ENCODE measurements at regions not wholly inside any gene's neighbourhood (a gene's known extent, or its start where the extent isn't known, plus 50 kb on each side); places are given as distances from the start of the nearest gene placed in this dataset.

DNA sequence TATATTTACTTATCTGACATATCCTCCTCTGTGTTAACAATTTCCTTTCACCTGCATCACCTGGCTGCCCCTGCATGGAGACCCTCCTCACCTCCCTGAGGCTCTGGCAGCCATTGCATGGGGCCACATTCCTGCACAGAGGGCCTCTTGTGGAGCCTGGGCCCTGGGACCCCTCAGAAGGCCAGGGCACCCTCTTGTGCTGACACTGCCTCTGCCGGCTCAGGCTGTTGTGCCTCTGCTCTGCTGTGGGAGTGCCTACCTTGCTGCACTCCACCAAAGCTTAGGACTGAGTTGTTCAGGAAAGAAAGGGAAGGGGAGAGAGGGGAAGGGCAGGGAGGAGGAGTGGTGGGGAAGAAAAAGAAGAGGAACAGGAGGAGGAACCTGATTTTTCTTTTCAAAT, 194.5 kb downstream of the ADAMTS15 start:
- DNase-seq (ENCODE audit: low read depth): no peak

DNA sequence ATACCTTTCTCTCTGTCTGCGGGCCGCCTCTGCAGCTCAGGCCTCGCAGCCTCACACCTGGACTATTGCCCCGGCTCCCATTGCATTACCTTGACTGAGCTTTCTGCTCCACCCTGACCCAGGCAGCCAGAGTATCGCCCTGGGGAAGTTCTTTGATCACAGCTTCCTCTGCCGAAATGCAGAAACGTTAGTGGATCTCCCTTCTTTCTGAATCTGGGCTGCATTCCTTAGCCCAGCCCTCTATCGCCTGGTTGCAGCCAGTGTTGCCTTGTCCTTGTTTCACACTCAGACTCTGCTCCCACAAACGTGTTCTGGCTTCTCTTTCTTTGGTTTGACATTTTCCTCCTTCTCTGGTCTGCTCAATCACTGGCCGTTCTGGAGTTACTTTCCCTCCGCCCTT, 195.7 kb downstream of the ADAMTS15 start:
- DNase-seq (ENCODE audit: low read depth): no peak

DNA sequence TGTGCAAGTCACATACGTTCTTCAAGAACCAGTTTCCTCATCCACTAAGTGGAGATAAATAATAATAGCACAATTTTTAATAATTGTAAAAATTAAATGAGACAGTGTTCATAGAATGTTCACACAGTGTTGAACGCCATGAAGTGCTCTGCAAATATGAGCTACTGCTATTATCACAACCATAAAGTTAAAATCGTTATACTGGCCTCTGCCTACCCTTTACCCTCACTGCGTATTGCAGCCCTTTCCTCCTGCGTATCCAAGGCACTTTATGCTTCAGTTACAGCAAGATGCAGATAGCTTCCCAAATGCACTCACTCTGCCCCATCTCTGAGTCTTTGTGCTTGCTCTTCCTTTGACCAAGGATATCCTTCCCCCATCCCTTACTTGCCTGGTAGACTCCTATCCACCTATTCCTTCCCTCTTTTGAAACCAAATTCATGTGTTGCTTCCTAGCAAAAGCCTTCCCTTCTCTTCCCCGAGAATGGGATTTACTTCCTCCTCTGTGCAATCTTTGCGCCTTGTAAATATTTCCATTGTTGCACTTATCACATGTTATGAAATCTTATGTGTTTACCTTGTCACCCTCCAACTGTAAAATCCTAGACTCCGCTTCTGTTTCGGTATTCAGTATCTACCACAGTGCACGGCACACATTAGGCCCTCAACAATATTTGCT, 196.9 kb downstream of the ADAMTS15 start:
- DNase-seq (ENCODE audit: low read depth): no peak

DNA sequence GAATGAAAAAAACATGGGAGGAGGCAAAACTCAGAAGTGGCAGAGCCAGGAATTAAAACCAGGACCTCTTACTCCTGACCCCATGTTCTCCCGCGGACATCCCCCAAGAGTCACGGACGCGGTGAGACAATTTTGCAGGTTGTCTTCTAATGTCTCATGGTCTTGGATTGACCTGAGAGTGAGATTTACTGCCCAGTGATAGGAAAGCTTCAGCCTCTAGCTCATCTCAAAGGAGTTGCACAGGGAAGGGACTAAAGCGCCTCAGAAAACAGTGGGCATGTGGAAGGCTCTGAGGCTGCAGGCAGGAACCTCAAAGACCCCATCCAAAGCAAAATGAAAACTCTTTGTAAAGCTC, 197.4 kb downstream of the ADAMTS15 start:
- DNase-seq (ENCODE audit: low read depth): no peak

DNA sequence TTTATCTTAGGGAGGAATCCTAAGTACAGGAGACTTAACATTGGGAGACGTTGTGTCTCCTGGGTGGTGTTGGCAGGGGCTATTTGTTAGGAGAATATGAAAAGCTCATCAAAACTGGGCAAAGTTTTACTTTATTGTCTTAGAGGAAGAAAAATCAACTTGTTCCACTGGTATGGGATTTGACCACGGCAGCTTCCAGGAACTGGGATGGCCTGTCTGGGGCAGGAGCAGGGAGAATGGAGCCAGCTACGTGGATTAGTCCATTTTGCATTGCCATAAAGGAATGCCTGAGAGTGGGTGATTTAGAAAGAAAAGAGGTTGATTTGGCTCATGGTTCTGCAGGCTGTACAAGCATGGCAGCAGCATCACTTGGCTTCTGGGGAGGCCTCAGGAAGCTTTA, 198.4 kb downstream of the ADAMTS15 start:
- no peak for DNase-seq (ENCODE audit: low read depth)

DNA sequence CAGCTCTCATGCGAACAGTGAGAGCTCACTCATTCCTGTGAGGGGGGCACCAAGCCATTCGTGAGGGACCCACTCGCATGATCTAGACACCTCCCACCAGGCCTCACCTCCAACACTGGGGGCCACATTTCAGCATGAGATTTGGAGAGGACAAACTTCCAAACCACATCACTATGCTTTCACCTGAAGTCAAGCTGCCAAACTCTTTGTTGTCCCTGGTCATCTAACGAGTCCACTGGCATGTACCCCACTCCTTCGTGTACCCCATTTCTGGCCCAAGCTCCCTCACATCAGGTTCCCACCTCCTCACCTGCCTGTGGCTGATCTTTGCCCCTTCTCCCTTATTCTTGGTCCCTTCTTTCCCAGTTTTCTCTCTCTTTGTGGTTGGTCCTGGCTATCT, 198.9 kb downstream of the ADAMTS15 start:
- DNase-seq (ENCODE audit: low read depth): no peak

DNA sequence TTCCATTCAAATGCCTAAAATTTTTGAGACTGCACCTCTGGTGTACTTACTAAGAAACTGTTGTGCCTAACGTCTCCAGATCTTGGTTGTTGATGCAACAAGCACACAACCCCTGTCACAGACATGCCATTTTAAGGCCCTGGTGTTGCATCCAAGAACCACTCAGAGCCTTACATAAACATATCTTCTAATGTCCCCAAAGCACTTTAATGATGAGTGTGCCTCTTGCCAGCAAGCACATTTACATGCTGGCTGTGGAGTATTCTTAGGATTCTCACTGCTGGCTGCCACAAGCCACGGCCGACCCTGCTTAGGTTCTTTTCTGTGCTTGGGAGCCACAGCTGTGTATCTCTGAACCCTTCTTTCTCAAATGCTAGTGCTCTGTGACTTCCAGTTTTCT, 201.4 kb downstream of the ADAMTS15 start:
- no peak for DNase-seq (ENCODE audit: low read depth)

DNA sequence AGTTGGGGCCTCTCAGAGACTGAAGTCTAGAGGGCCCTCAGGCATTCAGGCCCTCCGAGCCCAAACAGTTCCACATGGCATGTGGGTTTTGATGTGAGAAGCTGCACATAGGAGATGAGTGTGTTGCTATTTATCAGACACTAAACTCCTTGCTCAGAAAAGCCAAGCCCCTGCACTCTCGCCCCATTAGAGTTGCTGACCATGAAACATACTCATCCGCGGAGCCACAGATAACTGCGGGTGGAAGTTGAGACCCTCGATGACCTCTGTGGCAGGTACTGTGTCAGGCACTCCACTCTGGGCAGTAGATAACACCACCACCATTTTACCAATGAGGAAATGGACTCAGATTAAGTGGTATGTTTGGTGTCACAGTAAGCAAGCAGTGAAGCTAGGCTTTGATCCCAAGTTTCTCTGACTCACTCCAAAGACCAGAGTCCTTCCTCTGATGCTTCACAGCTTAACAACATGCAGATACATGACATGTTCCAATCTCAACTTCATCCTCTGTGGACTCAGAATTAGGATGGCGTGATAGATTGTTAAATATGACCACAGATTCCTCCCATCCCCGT, 202.1 kb downstream of the ADAMTS15 start:
- no peak for DNase-seq (ENCODE audit: low read depth)

DNA sequence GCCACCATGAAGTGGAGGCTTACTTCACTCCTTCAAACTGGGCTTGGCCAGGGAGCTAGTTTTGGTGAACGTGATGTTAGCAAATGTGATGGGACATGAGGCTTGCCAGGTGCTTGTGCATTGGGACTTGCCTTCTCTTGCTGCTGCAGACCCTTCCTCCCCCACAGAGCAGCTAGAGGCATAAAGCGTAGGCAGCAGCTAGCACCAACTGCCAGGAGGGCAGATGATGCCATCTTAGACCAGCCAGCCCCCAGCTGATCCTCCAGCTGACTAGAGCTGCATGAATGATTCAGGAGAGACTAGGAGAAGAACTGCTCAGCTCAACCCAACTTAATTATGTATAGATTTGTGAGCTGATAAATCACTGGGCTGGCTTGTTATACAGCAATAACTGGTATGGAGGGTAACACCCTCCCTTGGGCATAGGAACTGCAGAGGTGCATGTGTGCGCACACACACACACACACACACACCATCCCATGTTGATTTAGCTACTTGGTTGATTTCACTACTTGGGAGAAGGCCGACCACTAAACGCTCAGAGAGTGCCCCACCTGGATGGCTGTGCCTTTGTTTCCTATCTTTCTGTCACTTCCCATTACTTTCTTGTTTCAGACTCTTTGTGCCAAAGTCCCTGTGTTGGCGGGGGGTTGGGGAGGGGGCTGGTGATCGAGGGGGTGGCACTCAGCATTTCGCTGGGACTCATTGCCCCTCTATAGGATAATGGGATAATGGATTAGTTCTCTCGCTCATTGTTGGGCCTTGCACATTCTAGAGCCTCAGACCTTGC, 202.8 kb downstream of the ADAMTS15 start:
- no peak for DNase-seq (ENCODE audit: low read depth)

DNA sequence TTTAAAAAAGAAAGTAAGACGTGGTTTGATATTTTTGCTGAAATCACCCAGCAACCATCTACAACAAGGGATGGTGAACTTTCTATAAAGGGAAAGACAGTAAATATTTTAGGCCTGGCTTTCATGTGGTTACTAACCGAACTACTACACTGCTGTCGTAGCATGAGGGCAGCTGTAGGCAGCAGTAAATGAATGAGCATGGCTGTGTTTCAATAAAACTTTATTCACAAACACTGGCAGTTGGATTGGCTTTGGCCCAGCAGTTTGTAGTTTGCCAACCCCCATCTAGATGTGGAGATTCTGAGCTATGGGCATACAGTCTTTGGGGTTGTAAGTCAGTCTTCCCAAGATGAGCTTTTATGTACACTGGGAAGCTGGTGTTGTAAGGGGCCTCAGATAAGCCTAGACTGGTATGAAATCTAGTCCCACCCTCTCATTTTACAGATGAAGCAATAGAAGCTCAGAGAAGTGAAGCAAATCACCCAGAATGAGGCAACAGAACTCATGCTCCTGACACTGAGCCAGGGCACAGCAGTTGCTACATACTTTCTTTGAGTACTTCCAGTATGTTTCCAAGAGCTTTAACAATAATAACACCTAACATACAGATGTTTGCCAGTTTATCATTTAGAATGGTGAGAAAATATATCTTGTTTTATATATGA, 204.4 kb downstream of the ADAMTS15 start:
- DNase-seq (ENCODE audit: low read depth): no peak

DNA sequence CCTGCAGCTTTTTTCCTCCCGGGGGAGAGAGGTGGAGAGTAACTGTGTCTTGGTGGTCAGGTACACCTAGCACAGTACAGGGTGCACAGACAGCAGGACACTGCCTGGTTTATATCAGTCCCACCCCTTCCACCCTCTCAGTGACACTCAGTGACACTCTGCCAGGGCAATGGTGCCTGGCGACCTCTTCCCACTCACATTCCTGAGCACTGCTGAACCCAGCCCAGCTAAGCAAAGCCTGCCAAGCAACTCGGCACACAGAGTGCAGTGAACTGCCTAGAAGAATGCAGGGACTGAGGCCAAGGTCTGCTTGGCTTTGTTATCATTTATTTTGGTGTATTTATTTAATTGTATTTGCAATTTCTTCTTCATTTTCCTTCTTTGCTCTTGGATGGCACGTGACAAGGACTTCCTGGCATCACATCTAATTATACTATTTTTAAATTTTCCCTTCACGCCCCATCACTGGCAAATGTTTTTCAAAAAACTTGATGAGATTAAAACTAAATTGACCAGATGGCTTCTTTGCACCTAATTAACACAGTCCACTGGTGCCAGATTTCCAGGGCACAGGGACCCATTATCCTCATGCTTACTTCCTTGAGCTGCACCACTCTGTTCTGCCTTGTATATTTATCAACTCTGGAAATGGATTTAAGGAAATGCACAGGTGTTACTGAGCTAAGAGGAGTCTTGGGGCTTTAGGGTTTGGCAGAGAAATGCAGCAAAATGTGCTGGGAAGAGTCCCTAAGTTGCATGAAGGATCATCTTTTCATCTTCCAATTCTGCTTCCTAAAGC, 205.6 kb downstream of the ADAMTS15 start:
- DNase-seq (ENCODE audit: low read depth): no peak

DNA sequence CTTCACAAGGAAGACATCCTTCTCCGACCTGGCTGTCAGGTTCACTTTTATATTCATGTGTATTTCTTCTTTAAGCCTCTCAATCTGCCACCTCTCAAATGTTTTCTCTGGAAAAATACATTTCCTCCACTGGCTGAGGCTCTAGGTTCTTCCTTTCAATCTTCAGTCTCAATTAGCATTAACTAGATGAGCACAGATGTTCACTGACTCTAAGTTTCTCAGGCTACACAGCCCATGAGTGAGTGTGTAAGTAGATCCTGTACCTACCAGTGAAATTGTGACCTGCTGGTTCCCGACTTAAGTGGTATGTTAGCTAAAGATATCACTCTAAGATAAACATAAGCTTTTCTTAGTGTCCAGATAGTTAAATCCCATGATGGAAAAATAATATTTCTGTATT, 206.9 kb downstream of the ADAMTS15 start:
- DNase-seq (ENCODE audit: low read depth): no peak

DNA sequence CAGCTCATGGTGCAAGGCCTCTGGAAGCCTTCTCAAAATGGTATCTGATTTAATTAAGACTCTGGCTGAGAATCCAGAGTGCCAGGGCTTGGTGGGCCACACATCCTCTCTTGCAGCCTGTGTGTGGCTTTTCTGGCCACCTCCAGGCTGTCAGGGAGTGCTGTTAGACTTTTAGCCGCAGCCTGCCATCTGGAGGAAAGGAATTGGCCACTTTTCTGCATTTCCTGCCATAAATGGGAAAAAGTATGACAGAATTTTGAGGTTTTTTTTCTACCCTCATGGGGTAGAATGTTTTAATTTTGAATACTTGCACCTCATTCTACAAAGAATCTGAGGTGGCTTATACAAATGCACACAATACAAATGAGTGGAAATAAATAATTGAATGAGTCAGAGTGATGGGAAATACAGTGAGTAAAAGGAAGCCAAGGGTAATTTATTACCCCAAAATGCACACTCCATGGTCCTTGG, 218.4 kb downstream of the ADAMTS15 start:
- DNase-seq (ENCODE audit: low read depth): no peak

DNA sequence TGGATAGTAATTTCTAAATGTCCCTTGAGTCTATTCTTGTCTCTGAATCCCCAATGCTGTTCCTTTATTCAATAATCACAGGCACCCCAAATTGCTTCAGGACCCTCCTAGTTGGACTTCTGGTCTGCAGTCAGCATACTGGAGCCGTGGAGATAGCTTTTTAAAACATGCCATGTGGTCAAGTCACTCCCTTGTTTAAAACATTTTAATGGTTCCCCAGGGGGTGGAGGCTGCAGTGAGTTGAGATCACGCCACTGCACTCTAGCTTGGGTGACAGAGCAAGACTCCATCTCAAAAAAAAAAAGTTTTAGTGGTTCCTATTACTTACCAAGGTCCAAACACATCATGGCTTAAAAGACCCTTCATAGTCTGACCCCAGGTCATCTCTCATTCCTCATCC, 220.3 kb downstream of the ADAMTS15 start:
- no peak for DNase-seq (ENCODE audit: low read depth)

DNA sequence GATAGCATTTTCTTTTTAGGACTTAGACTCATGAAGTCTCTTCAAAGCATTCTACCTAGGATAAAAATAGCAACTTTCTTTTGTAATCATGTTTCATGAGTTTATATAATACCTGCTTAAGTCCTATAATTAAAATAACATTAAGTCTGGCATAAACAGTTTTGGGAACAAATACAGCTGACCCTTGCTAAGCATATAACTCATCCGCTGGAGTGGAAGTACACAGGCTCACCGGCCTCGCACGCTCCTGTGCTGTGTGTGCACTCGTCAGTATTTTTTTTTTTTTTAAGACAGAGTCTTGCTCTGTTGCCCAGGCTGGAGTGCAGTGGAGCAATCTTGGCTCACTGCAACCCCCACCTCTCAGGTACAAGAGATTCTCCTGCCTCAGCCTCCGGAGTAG, 221.8 kb downstream of the ADAMTS15 start:
- DNase-seq (ENCODE audit: low read depth): no peak

DNA sequence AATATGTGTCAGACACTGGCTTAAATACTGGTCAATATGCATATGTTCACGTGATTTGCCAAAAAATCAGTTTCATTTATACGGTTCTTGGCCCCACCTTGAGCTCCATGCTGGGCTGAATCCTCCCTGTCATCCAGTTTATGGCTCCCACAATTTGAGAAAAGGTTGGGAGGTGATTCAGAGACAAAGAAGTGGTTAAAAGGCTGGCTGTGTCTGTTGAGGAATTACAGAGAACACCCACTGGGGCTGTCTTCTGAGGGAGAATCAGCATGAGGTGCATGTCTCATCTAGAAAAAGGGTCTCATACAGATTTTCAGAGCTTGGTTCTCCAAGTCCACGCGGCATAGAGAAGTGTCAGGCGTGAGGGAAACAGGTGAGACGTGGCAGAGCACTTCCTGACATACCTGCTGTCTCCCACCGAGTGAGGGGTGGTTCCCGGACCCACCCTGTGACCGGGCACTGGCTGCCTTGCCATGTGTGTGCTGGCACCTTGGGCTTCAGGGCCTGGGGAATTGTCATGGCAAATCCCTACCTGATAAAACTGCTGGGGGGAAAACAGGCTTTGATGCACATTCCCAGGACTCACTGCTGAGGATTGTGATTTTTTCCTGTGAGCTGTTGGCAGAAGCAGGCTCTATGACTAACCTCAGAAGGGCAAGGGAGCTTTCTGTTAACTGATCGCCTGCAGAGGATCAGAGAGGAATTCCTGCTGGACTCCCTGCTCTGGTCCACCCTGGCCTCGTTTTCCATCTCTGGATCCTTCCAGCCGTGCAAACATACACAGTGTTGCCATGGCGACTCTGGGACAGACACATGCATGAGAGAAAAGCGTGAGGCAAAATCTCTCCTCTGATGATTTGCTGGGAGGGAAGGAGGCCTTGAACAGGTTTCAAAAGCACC, 223.6 kb downstream of the ADAMTS15 start:
- DNase-seq (ENCODE audit: low read depth): no peak

DNA sequence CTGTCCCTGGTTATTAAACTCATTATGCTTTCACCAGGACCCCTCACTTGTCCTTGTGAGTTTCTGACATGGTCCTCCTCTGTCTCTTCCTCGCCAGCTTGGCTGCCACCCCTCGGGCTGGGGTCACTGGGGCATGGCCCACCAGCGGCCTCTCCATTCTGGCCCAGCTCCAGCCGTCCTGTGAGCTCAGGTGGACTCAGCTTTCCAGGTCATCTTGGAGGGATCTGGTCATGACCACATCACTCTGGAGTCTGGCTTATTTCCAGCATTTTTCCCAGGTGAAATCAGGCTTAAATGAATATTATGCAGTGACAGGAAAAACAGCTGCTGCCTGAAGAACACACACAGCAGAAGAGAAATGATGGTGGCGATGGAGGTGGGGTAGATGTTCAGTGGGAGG, 224.5 kb downstream of the ADAMTS15 start:
- no peak for DNase-seq (ENCODE audit: low read depth)

DNA sequence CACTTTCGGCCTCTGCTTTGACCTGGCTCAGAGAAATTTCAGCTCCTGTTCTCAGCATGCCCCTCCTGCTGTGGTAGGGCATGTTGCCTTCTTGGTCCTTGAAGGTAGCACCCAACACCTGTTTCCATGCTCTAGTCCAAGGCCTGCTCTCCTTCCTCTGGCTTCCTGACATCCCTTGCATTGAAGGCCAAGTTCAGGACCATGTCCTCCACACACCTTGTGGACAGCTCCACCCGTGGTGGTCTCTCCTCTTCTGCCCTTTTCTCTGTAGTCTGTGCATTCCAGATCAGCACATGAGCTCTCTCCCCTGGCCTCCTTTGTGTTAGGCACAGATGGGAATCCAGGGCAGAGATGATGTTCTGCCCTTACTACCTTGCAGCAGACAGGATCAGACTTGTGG, 225.3 kb downstream of the ADAMTS15 start:
- no peak for DNase-seq (ENCODE audit: low read depth)

DNA sequence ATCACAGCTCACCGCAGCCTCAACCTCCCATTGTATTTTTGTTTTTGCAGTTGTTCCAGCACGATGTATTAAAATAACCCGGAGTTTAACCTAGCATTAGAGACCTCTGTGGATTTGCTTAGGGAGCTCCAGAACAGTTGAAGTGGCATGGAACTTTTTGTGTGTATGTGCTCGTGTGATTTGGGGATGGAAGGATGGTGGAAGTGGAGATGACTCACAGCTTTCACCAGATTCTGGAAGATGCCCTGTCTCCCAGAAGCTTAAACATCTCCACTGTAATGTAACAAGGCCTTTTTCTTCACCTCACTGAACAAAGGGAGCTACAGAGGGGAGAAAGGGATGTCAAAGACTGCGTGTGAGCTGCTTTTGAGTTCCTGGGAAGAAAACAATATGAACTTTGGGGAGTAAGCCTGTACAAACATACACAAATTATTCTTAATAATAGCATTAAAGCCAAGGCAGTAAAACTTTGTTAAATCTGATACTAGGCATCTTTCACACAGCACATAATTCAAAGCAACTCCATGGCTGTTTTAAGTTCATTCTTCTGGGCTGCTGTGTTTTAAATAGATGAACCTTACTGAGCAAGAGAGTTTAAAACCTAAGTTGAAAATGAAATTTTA, 226.4 kb downstream of the ADAMTS15 start:
- no peak for DNase-seq (ENCODE audit: low read depth)

DNA sequence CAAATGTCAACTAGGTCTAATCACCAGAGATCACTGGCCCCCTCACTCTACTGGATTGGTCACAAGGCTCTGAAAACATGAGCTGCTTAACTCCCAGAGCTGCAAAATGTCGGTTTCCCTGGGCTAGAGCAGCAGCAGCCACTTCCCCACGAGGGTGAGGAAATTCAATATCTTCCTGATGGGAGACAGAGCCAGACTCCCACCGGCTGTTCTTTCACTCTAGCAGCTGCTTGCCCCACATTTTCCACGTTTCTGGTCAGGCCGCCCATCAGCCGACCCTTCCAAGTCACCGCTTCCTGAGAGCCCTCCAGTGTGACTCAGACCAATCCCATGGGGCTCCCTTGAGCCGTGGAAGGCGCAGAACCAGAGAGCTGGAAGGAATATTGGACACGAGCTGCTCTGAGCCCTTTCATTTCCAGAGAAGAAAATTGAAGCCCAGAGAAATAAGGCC, 227.0 kb downstream of the ADAMTS15 start:
- DNase-seq (ENCODE audit: low read depth): peak; percentile 58

All from HS-5 (cell line).